ENCODE measurements at regions not wholly inside any gene's neighbourhood (a gene's known extent, or its start where the extent isn't known, plus 50 kb on each side); places are given as distances from the start of the nearest gene placed in this dataset.
A peak's percentile ranks its signal among the peaks of the same experiment; 100 is the strongest.
"Not testable (repeated sequence)": the region's sequence is repeated elsewhere in the genome, so short reads cannot be mapped to it uniquely, and the experiment has no call there.

DNA sequence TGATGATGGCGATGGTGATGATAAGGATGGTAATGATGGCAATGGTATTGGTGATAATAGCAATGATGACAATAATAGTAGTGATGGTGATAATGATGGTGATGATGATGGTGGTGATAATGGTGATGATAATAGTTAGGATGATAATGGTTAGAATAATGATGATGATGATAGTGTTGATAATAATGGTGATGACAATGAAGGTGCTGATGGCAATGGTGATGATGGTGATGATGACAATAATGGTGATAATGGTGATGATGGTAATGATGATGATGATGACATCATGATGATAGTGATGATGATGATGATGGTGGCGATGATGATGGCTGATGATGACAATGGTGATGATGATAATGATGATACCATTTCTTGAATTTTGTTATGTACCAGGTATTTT, 309.9 kb downstream of the MIAT start:
- DNase-seq (ENCODE audit: low read depth), result no peak

DNA sequence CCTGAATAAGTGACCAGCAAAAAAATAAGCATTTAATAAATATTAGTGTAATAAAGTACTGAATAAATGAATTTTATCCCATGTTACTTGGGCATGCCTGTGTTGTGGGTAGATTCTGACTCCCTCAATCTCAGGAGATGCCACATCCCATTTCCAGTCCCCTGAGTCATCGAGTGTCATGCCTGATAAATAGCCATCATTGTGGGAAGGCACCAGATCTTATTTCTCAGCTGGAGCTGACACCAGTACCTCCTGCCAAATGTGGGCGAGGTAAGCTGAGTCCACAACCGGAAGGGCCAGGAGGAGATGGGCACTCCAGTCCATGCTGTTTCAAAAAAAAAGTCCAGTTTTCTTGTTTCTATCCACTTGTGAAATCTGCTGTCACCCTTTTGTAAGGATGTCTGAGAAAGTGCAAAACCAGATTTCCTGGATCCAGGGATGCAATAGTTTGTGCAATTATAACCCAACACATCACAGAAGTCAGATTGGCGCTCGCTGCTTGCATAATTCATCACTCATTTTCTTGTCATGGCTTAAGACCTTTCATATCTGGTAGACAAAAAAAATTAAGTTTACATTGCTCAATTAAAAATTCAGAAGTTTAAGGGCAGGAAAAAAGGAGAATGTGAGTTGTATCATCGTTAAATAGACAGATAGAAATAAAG, 311.6 kb downstream of the MIAT start:
- DNase-seq (ENCODE audit: low read depth), result peak; percentile 8

DNA sequence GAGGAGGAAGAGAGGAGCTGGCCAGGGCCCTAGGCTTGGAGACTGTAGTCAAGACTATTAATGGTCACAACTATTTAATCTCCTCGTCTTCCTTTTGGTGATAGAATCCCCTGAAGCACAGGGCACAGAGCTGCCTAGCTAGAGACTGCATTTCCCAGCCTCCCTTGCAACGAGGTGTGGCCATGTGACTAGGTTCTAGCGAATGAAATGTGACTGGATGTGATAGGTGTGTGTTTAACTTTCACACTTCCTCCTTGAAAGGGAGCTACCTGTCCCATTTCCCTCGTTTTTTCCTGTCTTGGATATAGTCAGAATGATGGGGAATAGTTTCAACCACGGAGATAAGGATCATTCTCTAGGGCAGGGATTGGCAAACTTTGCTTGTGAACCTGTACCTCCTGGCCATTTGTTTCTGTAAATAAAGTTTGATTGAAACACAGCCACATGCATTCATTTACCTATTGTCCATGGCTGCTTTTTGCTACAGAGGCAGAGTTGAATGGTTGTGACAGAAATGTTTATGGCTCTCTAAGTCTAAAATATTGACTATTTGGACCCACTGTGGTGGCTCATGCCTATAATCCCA, 313.5 kb downstream of the MIAT start:
- DNase-seq (ENCODE audit: low read depth), result no peak

- DNase-seq (ENCODE audit: low read depth), result peak; percentile 2
Observed at GRCh38 chr22:26972286-26972685, 314.9 kb downstream of the MIAT start.

DNA sequence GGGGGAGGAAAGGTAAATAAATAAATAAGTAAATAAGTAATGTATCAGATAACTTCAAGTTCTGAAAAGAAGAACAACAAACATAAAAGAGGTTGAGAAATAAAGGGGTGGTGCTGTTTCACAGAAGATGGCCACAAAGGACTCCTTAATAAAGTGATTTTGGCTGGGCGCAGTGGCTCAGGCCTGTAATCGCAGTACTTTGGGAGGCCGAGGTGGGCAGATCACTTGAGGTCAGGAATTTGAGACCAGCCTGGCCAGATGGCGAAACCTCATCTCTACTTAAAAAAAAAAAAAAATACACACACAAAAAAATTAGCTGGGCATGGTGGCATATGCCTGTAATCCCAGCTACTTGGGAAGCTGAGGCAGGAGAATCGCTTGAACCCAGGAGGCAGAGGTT, 315.5 kb downstream of the MIAT start:
- not testable (repeated sequence) for DNase-seq (ENCODE audit: low read depth)

DNA sequence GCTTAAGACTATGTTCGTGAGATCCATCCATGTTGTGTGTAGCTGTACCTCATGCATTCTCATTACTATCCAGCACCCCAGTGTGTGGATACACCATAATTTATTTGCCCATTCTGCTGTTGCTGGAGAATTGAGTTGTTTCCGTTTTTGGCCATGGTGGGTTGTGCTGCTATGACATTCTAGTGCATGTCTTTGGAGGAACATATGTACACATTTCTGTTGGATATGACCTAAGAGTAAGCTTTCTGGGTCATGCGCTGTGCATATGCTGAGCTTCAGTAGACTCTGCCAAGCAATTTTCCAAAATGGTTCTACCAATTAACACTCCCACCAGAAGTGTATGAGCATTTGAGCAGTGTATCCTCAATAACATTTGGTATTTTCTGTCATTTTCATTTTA, 316.6 kb downstream of the MIAT start:
- DNase-seq (ENCODE audit: low read depth), result no peak

DNA sequence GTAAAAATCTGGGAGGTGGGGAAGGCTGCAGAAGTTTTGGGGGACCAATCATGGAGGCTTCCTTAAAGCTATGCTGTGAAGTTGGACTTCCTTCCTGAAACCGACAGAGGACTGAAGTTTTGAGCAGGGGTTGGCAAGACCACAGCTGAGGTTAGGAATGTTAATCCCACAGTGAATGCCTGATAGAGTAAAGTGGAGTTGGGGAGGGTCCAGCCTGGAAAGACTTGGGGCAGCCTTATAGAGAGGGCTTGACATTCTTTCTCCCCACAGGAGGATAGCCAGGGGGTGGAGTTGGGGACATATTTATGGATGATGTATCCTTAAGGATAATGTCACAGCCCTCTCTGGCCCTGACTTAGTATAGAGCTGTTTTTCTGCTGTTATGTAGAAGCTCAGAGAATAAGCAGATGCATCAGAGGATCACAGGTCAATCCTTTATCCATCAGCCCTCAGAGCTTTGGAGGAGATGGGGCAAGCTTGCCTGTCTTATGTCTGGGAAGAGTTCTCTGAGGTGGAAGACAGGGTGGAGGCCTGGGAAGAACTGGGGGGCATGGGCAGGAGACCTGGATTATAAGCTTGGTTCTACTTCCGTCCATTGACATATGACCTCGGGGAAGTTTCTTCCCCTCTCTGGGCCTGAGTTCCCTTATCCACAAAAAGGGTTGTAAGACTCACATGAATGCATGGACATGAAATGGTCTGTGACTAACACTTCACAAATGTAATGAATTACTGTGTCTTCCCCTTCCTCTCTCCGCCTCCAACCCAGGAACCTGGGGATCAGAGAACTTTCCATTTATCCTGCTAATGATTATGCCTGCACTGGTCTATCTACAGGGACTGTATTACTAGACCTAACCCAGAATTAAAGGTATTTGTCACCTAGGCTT, 317.8 kb downstream of the MIAT start:
- DNase-seq (ENCODE audit: low read depth), result no peak

GRCh38 chr22:26975865-26976264, 318.5 kb downstream of the MIAT start:
- no peak for DNase-seq (ENCODE audit: low read depth)

DNA sequence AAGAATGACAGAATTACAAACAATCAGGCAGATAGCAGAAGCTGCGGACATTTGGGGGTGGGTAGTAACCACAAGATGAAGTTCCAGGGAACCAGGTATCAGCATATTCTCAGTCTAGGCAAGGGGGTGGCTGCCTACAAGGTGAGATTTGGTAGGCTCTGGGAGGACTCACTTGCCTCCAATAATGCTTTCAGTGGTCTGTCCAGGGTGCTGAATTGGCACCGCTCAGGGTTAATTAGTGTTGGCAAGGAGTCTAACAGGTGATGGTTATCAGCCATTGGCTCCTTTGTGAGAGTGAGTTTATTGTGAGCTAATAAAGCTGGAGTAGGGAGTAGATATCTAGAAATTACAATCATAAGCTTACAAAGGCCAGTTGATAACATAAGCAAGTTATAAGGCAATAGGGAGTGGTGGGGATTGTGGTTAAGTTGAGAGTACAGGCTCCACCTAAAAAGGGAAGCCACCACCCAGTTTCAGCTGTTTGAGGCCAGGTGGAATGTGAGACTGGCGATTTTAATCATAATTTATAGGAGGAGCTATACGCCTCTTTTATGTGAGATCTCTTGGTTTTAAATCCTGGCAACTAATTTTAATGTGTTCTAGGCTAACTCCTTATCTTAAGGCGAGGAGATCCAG, 320.5 kb downstream of the MIAT start:
- no peak for DNase-seq (ENCODE audit: low read depth)

GRCh38 chr22:26979294-26979693, 321.9 kb downstream of the MIAT start:
- no peak for DNase-seq (ENCODE audit: low read depth)

- DNase-seq (ENCODE audit: low read depth), result no peak
Observed at GRCh38 chr22:26981111-26981510, 323.7 kb downstream of the MIAT start.

DNA sequence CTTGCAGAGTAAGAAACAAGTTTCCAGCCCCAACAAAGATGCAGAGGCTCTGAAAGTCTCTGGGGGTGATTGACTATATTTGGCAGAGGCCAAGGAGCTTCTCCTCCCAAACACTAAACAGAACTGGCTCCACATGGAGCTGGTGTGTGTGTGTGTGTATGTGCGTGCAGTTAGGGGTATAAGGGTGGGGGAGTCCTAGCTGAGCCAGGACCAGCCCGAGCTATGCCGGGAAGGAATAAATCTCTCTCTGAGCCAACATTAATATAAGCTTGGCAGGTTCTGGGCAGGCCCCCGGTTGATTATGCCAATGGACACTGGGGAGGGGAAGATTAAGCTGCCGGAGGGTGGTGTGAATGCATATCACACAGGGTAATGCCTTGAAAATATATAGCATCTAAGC, 324.2 kb downstream of the MIAT start:
- DNase-seq (ENCODE audit: low read depth), result no peak

DNA sequence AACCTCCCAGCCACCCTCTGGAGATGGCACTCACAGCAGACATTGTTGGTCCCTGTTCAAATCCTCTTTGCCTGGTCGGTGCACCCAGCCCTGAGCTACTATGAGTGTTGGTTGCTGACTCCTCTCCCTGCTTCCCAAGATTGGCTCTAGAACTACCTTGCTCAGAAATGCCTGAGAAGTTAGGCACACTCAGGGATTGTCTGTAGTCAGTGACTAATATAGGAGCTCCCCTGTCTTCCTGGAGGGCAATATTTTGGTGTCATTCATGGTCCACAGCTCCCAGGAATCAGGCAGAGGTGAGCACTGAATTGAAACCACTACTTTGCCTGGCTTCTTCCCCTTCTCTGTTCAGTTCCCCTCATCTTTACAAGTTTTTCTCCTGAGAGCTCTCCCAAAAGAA, 325.9 kb downstream of the MIAT start:
- no peak for DNase-seq (ENCODE audit: low read depth)

- DNase-seq (ENCODE audit: low read depth), result no peak
Observed at GRCh38 chr22:26985206-26985605, 327.8 kb downstream of the MIAT start.

GRCh38 chr22:26985931-26986782, 328.8 kb downstream of the MIAT start:
- DNase-seq (ENCODE audit: low read depth), result no peak

DNA sequence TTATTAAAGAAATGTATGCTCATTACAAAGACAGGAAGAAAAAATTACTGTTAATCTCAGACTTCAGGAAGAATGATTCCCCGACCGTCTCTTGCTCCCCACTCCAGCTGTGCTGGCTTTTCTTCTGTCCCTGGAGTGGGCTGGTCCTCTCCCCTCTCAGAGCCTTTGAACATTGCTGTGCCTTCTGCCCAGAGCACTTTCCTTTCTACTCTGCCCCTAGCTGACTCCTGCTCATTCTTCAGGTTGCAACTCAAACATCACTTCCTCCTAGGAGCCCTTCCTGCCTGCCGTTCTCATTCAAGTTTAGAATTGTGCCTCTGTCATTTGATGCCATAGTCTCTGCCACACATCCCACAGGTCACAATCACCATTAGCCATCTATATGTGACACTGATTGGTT, 329.5 kb downstream of the MIAT start:
- no peak for DNase-seq (ENCODE audit: low read depth)

- no peak for DNase-seq (ENCODE audit: low read depth)
Observed at GRCh38 chr22:26990503-26991189, 333.3 kb downstream of the MIAT start.

- no peak for DNase-seq (ENCODE audit: low read depth)
Observed at GRCh38 chr22:26992556-26992955, 335.2 kb downstream of the MIAT start.

- no peak for DNase-seq (ENCODE audit: low read depth)
Observed at GRCh38 chr22:26993886-26994285, 336.5 kb downstream of the MIAT start.

GRCh38 chr22:26994801-26995200, 337.4 kb downstream of the MIAT start:
- DNase-seq (ENCODE audit: low read depth), result no peak

DNA sequence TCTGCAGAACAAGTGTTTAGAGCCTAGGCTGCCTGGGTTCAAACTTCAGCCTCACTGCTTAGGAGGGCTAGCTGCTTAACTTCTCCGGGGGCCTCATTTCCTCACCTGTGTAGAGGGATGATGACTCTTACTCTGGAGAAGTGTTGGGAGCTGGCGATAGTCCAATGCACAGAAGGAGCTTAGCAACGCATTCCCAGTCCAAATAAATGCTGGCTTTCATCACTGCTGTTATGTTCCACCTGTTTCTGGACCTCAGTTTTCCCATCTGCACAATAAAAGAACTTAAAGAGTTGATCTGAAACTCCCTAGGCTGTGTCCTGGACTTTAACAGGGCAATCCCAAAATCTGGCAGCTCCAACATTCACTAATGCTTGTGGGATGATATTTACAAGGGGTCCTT, 337.8 kb downstream of the MIAT start:
- no peak for DNase-seq (ENCODE audit: low read depth)

Data from LHCN-M2 (cell line).